ENCODE measurements at regions not wholly inside any gene's neighbourhood (a gene's known extent, or its start where the extent isn't known, plus 50 kb on each side); places are given as distances from the start of the nearest gene placed in this dataset.

DNA sequence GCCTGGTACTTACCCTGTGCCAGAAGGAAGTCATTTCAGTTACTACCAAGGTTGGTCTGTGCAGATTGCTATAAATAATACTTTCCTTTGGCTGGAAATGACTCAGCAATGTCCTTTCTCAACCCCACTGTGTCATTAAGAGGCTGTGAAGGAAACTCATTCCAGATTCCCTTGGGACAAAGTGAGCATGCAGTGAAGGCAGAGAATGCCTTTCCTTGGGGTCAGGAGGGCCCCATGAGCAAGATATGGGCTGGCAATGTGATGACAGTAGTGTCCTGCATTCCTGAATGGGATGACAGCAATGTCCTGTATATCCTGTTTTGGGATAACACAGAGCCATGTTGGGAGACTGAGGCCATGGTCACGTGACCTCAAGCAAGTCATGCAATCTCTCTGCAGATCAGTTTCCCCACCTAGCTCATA is 213.1 kb upstream of the TMTC4 start:
- no peak for FAIRE-seq
- no peak overlapping the region for H3K4me3 ChIP-seq (ENCODE audit: extremely low read depth in 1 of 4, insufficient read depth in 2 of 4, low read depth in 3 of 4, low read length in 4 of 4)
- no peak overlapping the region for H3K4me2 ChIP-seq (ENCODE audit: insufficient read depth in 1 of 2, low read depth in 2 of 2, low read length in 2 of 2)
- TF ChIP-seq KDM4A (IDR thresholded peaks at IDR 0.05; ENCODE audit: low read depth, low read length, severe bottlenecking) (no peak), SP4 (IDR thresholded peaks at IDR 0.05; ENCODE audit: low read length) (no peak), NANOG (IDR thresholded peaks at IDR 0.05; ENCODE audit: insufficient read depth, low read depth, low read length, poor library complexity, severe bottlenecking) (no peak), SIN3A (conservative IDR thresholded peaks at IDR 0.05 in 1 of 2, IDR thresholded peaks at IDR 0.05 in 1 of 2; ENCODE audit: low read depth in 1 of 2, low read length in 2 of 2) (no peak), TCF12 (IDR thresholded peaks at IDR 0.05; ENCODE audit: low read depth, low read length) (no peak), YY1 (IDR thresholded peaks at IDR 0.05; ENCODE audit: low read depth, low read length) (no peak), RBBP5 (IDR thresholded peaks at IDR 0.05; ENCODE audit: borderline replicate concordance, low read depth, low read length) (no peak), CHD2 (IDR thresholded peaks at IDR 0.05; ENCODE audit: low read length) (no peak), CEBPB (IDR thresholded peaks at IDR 0.05; ENCODE audit: low read depth, low read length) (no peak), KDM5A (IDR thresholded peaks at IDR 0.05; ENCODE audit: low read length) (no peak), ATF2 (IDR thresholded peaks at IDR 0.05; ENCODE audit: low read length) (no peak)
- TF ChIP-seq, protein P1, sequence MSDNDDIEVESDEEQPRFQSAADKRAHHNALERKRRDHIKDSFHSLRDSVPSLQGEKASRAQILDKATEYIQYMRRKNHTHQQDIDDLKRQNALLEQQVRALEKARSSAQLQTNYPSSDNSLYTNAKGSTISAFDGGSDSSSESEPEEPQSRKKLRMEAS (IDR thresholded peaks at IDR 0.05): no peak
- TF ChIP-seq, protein P2, sequence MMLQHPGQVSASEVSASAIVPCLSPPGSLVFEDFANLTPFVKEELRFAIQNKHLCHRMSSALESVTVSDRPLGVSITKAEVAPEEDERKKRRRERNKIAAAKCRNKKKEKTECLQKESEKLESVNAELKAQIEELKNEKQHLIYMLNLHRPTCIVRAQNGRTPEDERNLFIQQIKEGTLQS (IDR thresholded peaks at IDR 0.05; ENCODE audit: insufficient read depth, low read depth, low read length): no peak

More for the DNA sequence above, 213.1 kb upstream of the TMTC4 start:
- Histone ChIP-seq H2BK12ac (ENCODE audit: low read depth, low read length) (no peak overlapping the region), H3K56ac (replicated peaks; ENCODE audit: insufficient read length, low read depth, low read length) (no peak overlapping the region), H4K8ac (ENCODE audit: extremely low read depth, insufficient read depth, low read length) (no peak overlapping the region), H3K9me3 (ENCODE audit: insufficient read depth in 2 of 2, low read depth in 1 of 2, low read length in 1 of 2) (no peaks in the 10 kb centered on the region), H2AFZ (ENCODE audit: low read length) (no peak overlapping the region), H3K23ac (ENCODE audit: insufficient read length) (no peak overlapping the region), H3K4ac (replicated peaks; ENCODE audit: insufficient read length, low read depth, low read length) (no peak overlapping the region), H2AK5ac (ENCODE audit: low read depth, low read length) (no peak overlapping the region), H2BK15ac (ENCODE audit: low read length) (no peak overlapping the region), H3K18ac (ENCODE audit: extremely low read depth, low read length) (no peak overlapping the region), H3K4me1 (replicated peaks in 1 of 4; ENCODE audit: control insufficient read depth in 3 of 4, insufficient read depth in 4 of 4, low read length in 3 of 4) (no peaks in the 10 kb centered on the region; a peak in 1 of 7 replicates), H4K20me1 (replicated peaks in 1 of 2; ENCODE audit: control insufficient read depth in 1 of 2, insufficient read depth in 2 of 2, low read length in 2 of 2) (no peaks in the 10 kb centered on the region), H3K27me3 (replicated peaks in 1 of 4; ENCODE audit: control insufficient read depth in 3 of 4, extremely low read depth in 1 of 4, insufficient read depth in 3 of 4, low read length in 3 of 4) (no peaks in the 10 kb centered on the region), H2BK120ac (replicated peaks; ENCODE audit: low read depth, low read length) (no peak overlapping the region), H3K9ac (replicated peaks in 1 of 4; ENCODE audit: extremely low read depth in 1 of 4, low read depth in 3 of 4, low read length in 3 of 4) (no peak overlapping the region), H2BK20ac (ENCODE audit: low read length) (no peak overlapping the region), H3K36me3 (ENCODE audit: control insufficient read depth in 2 of 4, insufficient read depth in 4 of 4, low read length in 3 of 4) (no peaks in the 10 kb centered on the region), H2BK5ac (ENCODE audit: low read depth, low read length) (no peak overlapping the region), H3K27ac (ENCODE audit: low read depth, low read length) (no peak overlapping the region), H3K79me2 (ENCODE audit: control insufficient read depth in 1 of 2, insufficient read depth in 2 of 2, low read length in 2 of 2) (no peaks in the 10 kb centered on the region), H4K91ac (replicated peaks; ENCODE audit: insufficient read length, low read length) (no peak overlapping the region), H3K14ac (ENCODE audit: insufficient read length) (no peak overlapping the region), H3K23me2 (ENCODE audit: low read depth, low read length) (no peaks in the 10 kb centered on the region; the same call in 1 of the 2 replicates), H3K79me1 (ENCODE audit: low read depth, low read length) (no peaks in the 10 kb centered on the region), H4K5ac (ENCODE audit: insufficient read length, low read depth, low read length) (no peak overlapping the region)
- POLR2A ChIA-PET (ENCODE audit: partially characterized antibody): no interaction called here
- CTCF ChIA-PET (ENCODE audit: partially characterized antibody): no interaction called here
- WGBS, 2 experiments (ENCODE audit: extremely low coverage in 1 of 2, insufficient coverage in 1 of 2, insufficient read length in 1 of 2, insufficient replicate concordance in 2 of 2, low coverage in 1 of 2, low lambda C conversion rate in 2 of 2, missing lambda C conversion rate in 1 of 2): 93% methylated on average over 1 of the region's 1 CpG; no CpG with 5 or more reads in 1 of the 2 experiments
- DNase-seq (ENCODE audit: low read depth in 1 of 2, low spot score in 2 of 2): no peak
